Uterus (tissue), 2 donors: ENCODE measurements at regions not wholly inside any gene's neighbourhood (a gene's known extent, or its start where the extent isn't known, plus 50 kb on each side); places are given as distances from the start of the nearest gene placed in this dataset.

Experiments
- POLR2A ChIP-seq, 2 donors: fragments of 450-650 bp; IDR thresholded peaks; one replicate each; pipeline ENCODE4 v1.6.1; 2016; ENCODE audit warnings: antibody characterized with exemption in 2 of 2, mild to moderate bottlenecking in 1 of 2, moderate library complexity in 1 of 2
- TF ChIP-seq, protein P1 (sequence below), 4 experiments: fragments of 200-600 bp in 2 of 4; fragments of 450-650 bp in 2 of 4; sonication (generic) in 2 of 4; IDR thresholded peaks; one replicate each; pipeline ENCODE4 v1.5.1; 2016 to 2019; ENCODE audit warnings: antibody characterized with exemption in 4 of 4, mild to moderate bottlenecking in 2 of 4, moderate library complexity in 1 of 4

DNA sequence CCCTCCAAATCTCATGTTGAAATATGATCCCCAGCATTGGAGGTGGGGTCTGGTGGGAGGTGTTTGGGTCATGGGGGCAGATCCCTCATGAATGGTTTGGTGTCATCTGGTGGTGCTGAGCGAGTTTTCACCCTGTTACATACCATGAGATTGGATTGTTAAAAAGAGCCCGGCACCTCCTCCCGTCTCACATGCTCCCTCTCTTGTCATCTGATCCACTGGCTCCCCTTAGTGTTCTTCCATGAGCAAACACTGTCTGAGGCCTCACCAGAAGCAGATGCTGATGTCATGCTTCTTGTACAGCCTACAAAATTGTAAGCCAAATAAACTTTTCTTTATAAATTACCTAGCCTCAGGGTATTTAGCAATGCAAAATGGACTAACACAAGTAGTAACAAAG lies 405.0 kb upstream of the SLC39A10 start:
- TF ChIP-seq, protein P1, sequence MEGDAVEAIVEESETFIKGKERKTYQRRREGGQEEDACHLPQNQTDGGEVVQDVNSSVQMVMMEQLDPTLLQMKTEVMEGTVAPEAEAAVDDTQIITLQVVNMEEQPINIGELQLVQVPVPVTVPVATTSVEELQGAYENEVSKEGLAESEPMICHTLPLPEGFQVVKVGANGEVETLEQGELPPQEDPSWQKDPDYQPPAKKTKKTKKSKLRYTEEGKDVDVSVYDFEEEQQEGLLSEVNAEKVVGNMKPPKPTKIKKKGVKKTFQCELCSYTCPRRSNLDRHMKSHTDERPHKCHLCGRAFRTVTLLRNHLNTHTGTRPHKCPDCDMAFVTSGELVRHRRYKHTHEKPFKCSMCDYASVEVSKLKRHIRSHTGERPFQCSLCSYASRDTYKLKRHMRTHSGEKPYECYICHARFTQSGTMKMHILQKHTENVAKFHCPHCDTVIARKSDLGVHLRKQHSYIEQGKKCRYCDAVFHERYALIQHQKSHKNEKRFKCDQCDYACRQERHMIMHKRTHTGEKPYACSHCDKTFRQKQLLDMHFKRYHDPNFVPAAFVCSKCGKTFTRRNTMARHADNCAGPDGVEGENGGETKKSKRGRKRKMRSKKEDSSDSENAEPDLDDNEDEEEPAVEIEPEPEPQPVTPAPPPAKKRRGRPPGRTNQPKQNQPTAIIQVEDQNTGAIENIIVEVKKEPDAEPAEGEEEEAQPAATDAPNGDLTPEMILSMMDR (IDR thresholded peaks at IDR 0.05): no peak
- no peak for TF ChIP-seq POLR2A (IDR thresholded peaks at IDR 0.05)
